AML-193 (cell line): ENCODE measurements at regions not wholly inside any gene's neighbourhood (a gene's known extent, or its start where the extent isn't known, plus 50 kb on each side); places are given as distances from the start of the nearest gene placed in this dataset.
"Not testable (repeated sequence)": the region's sequence is repeated elsewhere in the genome, so short reads cannot be mapped to it uniquely, and the experiment has no call there.

Source experiments
- DNase-seq, 2 experiments: peaks; one replicate each; lab custom pipeline; 2025; lab: John Stamatoyannopoulos, UW

DNA sequence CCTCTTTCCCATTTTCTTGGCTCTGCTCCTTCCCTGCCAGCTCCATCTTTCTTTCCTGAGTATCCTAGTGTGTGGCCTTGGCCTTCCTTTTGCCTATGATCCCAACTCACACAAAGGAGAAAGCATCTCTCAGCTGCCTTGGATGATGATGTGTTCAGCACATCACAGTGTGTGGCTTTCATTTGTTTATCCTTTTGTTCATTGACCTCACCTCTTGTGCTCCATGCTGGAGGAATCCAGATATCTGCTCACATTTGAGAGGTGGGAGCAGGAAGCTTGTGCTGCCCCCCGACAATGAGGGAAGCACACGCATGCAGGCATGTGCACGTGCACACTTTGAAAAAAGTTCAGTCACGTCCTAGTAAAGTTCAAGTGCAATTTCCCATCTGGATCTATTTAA is 131.0 kb downstream of the SMIM20 start:
- DNase-seq = no peak

DNA sequence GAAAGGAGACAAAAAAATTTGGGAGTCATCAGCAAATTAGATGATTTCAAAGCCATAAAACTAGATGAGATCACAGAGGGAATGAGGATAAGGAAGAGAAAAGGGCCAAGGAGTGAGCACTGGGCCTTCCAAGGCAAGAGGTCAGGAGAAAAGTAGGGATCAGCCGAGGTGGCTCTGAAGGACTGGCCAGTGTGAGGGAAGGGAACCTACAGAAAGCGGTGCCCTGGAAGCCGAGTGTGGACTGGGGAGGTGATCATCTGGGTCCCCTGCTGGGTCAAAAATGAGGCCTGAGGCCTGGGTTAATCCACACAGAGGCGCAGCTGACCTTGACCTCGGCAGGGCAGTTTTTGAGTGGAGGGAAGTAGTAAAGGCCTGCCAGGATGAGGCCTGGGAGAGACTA is 133.8 kb downstream of the SMIM20 start:
- no peak for DNase-seq

DNA sequence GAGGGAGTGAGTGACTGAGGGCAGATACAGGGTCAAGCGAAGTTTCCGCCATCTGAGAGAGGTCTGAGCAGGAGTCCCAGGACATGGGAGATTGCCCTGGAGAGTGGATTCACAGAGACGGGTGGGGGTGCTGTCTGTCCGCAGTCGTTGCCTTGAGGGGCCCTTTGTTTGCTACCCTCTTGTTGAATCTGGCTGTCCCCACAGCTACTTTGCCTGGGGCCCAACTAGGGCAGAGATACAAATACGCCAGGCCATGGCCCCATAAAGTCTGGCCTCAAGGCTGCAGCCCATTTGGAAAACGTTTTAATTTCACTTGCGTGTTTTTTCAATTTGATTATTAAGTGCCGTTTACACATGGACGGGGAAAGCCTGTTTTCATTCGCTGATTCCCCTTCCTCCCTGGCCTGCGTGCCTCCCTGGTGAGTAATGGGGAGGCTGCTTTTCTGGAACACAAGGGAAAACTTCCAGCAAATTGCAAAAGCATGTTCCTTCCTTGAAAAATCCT is 134.4 kb downstream of the SMIM20 start:
- no peak for DNase-seq

DNA sequence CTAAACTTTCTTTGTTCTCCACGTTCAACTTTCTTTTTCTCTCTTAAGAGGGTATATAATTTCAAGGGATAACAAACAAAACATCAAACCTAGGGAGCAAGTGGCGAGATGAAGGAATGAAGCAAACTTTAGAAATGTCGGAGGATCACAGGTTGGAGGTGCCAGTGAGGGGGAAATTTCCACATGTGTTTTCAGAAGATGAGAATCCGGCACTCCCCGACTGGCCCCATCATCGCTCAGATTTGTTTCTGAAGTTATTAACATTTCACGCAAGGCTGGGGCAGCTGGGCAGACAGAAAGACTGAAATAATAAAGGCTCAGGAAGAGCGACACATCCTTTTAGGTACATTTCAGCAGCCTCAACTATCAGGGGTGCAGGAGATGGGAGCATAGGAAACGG is 134.9 kb downstream of the SMIM20 start:
- DNase-seq = no peak

DNA sequence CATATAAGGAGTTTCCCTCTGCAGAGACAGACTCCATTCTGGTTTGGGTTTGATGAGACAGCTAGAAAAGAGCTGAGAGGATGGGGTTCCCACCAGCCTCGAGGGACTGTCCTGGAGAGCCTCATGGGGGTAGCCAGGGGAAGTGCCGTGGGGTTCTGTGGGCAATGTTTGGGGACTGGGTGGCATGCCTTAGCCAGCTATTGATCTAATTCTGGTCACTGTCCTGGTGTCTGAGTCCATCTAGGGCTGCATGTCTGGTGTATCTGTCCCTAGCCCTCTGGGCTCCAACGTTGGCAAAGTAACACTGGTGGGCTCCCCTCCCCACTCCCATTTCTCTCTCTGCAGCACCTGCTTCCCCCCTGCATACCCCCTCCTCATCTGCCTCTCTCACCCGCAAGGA is 135.4 kb downstream of the SMIM20 start:
- DNase-seq = no peak

DNA sequence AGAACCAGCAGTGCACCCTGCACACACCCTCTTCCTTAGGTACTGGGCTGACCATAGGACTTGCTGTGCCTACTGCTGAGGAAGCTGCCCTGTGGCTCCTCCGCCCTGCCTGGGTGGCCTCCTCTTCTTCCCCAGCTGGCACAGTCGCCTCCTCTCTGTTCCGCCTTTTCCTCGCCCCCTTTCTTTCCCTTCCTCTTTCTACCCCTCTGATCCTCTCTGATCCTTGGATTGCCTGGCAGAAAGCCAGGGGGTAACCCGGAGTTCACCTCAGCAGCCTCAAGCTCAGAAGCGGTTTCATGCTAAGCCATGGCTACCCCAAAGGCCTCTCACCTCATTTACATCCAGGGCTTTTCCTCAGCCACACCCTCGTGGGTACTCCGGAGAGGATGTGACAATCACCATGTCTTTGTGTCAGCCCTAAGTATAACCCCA is 136.2 kb downstream of the SMIM20 start:
- DNase-seq = no peak

DNA sequence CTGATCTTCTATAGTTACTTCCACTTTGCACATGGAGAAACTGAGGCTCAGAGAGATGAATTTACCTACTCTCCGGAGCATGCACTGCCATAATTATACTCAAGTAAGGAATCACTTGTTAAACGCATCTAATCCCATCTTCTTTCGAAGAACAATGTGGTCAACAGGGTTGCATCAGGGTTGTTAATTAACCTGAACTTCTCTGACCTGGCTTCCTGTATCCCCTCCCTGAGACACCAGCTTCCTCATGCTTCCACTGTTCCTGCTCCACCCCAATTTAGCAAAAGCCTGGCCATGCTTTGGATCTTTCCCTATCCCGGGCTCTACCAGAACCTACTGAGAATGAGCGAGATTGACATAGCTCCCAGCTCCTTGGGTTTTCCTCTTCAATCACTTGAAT is 136.7 kb downstream of the SMIM20 start:
- DNase-seq = no peak

DNA sequence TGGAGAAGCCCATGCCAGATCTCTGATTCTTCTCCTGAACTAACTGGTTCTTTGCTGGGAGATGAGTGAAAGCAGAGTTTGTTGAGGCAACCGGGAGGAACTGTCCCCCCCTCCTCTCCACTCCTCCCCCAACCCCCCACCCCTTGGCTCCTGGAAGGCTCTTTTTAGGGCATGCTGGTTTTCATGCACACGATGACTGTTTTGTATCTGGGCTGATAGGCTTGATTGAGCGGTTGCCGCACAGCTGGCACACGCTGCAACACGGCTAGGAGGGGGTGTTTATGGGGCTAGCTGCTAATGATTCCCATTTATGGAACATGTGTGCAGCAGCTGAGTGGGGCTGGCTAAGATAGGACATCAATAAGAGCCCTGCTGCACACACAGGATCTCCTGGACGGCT is 137.2 kb downstream of the SMIM20 start:
- DNase-seq = no peak

DNA sequence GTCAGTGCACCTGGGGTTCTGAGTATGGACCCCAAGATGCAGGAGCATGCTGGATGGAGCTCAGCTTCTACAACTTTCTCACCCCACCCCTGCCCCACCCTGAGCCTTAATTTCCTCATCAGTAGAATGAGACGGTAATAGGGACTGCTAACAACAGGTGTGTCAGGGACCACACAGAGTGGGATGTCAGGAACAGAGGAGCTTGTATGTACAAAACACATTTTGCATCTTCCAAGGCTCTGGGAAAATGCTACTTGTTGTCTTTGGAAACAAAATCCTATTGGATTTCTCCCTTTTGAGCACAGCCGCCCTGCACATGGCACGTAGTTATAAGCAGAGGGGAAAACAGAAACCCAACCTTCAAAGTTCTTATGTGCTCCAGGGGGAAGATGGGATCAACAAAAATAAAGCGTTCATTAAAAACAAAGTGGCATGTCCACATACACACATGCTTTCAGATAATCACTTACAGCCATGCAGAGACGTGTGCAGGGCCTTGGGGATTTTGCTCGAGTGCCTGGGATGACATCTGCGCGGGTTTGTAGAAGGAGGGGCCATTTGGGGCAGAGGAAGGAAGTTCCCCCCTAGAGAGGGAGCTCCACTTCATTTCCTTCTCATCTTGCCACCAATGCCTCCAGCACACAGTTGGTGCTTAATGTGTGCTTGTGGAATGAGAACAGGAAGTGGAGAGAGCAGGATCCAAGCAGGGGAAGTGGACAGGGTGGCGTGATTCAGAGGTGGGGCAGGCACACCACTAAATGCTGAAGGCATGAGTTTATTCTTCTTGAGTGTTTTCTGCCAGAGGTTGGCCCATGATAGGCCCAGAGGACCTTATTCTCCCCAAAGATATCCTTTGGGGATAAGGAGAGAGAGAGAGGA is 138.9 kb downstream of the SMIM20 start:
- DNase-seq = no peak

DNA sequence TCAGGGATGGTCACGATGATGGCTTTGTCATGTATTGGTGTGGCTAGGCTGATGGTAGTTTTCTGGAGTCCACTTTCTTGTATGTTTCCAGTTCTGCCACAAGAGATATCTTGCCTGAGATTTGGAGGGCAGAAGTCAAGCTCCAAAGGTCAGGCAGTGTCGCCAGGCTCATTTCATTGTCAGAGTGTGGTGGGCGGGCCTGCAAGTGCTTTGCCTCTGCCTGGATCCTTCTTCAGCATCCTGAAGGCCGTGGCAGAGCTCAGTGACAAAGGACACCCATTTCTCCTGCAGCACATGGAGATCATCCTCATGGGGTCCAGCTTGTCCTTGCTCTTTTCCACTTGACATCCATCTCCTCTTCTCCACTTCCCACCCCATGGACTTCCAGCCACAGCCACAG is 139.7 kb downstream of the SMIM20 start:
- DNase-seq = no peak

DNA sequence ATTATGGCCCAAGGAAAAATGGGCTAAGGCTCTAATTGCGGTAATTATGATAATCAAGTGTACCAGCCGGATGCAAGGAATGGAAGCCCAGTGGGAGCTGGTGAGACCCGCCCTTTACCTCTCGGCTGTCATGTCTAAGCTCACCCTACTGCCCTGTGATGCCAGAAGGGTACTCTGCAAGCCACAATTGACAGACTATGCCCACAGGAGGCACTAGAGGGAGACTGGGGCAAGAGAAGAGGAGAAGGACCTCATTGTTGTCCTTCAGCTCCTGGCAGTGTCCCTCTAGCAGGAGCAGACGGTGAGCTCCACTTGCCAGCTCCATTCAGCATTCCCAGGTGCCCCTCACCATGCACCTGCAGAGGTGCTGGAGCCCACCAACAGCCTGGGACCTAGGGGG is 141.8 kb downstream of the SMIM20 start:
- DNase-seq = peak; percentile 12 to 13

DNA sequence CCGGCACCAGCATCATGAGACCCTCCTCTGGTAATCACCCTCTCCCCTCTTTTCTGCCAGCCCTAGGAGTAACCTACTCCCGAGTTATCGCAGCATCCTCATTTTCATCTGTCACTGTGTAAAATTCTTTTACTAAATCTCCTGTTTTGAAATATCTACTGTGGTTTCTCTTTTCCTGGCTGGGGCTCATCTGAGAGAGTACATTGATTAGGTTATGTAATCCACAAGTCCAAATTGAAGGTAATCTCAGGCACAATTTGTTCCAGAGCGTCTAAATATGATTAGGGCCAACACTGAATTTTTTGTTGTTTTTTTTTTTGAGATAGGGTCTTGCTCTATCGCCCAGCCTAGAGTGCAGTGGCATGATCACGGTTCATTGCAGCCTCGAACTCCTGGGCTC is 142.4 kb downstream of the SMIM20 start:
- peak; percentile 38 to 45 for DNase-seq

DNA sequence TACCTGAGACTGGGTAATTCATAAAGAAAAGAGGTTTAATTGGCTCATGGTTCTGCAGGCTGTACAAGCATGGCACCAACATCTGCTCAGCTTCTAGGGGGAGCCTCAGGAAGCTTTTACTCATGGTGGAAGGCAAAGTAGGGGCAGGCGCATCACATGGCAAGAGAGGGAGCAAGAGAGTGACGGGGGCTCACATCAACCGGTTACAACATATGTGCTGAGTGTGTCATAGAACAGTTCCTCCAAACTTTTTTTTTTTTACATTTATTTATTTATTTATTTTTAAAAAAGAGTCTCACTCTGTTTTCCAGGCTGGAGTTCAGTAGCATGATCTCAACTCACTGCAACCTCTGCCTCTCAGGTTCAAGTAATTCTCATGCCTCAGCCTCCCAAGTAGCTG is 143.8 kb downstream of the SMIM20 start:
- DNase-seq = not testable (repeated sequence)

DNA sequence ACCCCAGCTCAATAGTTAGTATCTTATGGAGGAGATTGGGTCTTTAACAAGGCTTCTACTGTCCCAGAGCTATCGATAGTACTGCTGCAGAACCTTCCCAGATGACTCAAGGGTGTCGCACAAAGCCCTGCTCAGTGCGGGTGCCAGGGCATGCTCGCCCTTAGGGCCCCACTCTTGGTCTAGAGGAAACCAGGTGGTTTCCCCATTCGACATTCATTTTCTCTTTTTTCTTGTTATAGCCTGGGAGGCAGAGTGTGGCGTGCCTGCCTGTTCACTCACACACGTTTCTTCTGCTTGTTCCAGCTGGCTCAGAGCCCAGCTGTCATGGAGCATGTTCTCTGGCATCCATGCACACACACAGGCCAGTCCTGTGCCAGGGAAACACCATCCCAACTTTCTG is 144.5 kb downstream of the SMIM20 start:
- DNase-seq = no peak

DNA sequence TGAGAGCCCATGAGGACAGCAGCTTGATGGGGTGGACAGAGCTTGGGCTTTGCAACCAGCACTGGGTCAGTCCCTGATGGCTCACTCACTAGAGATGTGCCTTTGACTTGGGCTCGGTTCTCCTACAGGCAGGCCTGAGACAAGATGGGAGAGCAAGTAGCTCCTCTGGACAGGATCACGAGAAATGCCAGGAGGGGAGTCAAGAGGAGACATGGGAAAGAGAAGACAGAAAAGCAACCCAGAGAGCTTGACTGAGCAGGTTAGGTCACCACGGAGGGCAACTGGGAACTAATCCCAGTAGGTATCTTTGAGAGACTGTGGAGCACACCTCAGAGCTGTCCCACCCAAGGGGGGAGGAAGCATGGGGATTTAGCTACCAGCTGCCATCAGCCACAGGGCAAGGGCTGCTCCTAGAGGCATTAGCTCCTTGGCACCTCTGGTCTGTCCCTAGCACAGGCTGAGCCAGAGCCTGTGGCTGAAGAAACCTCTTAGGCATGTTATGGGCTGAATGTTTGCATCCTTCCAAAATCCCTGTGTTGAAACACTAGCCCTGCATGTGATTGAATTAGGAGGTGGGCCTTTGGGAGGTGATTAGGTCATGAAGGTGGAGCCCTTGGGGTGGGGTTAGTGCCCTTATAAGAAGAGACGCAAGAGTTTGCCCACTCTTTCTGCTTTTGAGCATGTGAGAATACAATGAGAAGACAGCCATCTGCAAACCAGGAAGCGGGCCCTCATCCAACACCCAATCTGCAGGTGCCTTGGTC is 145.6 kb downstream of the SMIM20 start:
- DNase-seq = no peak

DNA sequence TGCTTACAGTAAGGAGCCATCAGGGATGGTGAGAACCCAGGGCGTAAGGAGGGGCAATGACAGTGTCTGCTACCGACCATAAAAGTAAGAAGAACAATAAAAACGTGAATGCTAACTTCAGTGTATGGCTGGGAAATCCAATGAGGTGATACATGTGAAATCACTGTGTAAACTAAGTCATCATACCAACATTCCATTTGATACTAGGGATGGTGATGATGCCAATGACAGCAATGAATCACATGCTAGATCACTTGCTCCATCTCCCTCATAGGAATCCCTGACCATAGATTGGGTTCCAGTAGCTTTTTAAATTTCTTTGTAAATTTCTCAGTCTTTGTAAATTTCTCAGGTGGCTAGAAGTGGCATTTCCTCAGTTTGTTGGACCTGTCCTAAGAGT is 146.3 kb downstream of the SMIM20 start:
- no peak for DNase-seq

DNA sequence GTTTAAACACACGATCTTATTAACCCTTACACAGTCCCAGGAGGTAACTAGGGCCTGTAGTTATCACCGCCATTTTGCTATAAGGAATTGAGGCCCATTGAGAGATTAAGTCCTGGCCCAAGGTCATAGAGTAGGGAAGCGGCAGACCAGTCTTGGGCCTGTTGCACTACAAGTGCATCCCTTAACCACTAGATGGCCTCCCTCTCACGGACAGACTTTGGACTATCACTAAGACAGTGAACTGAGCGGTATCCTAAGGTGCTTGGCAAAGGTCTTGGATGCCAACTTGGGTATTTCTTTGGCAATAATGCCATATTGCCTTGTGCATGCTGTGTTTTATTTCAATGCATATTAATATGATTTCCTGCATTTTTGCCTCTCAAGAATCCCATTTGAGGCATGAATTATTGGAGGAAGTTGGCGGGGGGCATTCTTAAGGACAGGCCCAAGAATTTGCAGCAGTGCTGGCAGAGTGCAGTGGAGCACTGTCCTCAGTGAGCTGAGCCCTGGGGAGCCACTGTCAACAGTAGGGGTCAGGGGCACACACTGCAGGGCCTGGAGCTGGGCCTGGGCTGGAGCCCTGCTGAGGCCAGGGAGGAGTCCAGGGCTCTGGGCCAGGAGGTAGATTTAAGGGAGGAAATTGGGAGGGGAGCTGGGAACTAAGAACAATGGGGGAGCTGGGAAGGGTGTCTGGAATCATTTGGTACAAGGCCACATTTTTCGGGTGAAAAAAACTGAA is 147.4 kb downstream of the SMIM20 start:
- peak; percentile 45 to 60 for DNase-seq

DNA sequence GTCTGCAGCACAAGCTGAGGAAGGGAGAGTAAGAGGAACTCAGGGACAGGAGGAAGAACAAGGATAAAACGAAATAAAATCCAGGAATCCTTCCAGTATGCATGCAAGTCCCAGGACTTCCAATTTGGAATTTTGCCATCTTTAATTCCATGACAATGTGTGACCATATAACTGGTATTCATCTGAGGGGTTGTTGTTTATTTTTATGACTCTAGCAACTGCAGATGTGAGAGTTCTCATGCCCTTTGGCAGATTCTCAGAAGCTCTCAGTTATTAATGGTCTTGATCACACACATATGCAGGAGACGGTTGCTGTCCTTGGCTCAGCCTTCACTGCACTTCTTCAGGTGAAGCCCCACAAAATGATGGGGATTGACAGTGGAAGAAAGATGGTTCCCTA is 148.2 kb downstream of the SMIM20 start:
- no peak for DNase-seq

DNA sequence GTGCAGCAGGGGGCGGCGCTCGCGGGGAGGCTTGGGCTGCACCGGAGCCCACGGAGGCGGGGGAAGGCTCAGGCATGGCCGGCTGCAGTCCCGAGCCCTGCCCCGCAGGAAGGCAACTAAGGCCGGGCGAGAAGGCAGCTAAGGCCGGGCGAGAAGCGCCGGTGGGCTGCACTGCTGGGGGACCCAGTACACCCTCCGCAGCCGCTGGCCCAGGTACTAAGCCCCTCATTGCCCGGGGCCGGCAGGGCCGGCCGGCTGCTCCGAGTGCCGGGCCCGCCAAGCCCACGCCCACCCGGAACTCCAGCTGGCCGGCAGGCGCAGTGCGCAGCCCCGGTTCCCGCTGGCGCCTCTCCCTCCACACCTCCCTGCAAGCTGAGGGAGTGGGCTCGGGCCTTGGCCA is 150.0 kb downstream of the SMIM20 start:
- DNase-seq = not testable (repeated sequence)

DNA sequence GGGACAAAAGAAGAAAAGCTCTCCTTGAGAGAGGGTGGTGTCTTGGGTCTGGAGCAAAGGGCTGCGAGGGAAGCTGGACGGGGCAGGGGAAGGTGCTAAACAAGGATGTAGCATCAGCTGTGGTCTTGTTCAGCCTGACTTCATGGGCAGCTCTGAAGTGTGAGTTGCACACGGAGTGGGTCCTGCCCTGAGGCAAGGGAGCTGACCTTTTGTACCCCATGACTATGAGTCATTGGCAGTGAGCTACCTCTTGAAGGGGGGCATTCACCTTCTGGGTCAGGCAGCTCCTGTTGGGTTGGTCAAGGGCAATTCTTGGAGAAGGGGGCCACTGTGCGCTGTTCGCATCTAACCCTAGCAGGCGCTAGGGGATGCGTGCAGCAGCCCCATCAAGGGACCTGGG is 151.8 kb downstream of the SMIM20 start:
- no peak for DNase-seq

DNA sequence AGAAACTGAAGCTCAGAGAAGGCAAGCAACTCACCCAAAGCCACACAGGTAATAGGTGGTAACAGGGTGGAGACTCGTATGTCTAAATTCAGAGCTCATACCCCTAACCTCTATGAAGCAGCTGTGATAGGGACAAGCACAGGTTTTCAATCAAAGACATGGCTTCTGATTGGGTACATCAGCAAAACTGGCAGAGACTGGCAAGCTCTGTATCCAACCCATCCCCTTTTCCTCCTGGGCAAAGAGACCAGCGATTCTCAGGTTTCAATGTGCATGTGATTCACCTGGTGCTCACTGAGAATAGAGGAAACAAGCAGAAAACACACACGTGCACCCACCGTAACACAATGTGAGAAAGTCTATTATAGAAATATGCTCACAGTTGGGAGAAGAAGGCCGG is 153.0 kb downstream of the SMIM20 start:
- DNase-seq = no peak

DNA sequence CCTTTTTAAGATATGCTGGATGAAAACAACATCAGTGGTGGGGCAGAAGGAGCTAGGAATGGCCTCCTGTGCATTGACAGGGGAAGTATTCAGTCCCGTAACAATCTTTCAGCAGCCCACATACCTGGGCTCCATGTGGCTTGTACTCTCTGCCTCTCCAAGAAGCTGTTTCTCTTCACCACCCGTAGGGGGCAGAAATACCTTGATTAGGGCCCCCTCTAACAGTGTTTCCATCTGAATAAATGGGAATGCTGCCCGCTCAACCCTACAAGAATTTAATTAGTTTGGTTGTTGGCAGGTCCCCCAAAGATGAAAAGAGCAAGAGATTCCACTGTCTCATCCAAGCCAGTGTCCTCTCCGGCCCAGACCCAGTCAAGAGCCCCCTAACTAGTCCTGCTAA is 155.2 kb downstream of the SMIM20 start:
- peak; percentile 17 to 31 for DNase-seq
